H1 (cell line): ENCODE measurements at regions not wholly inside any gene's neighbourhood (a gene's known extent, or its start where the extent isn't known, plus 50 kb on each side); places are given as distances from the start of the nearest gene placed in this dataset.

Source experiments
- ATF2 ChIP-seq: IDR thresholded peaks from 2 replicates; pipeline ENCODE4 v1.6.1; 2012; ENCODE audit warnings: low read length, inconsistent platforms
- CREB1 ChIP-seq: IDR thresholded peaks from 2 replicates; pipeline ENCODE4 v1.6.1; 2012; ENCODE audit warnings: inconsistent platforms
- E2F6 ChIP-seq: IDR thresholded peaks from 2 replicates; pipeline ENCODE4 v1.6.1; 2012; ENCODE audit warnings: inconsistent platforms
- GABPA ChIP-seq: IDR thresholded peaks from 2 replicates; pipeline ENCODE4 v1.6.1; 2011; ENCODE audit warnings: mild to moderate bottlenecking, low read length, moderate library complexity, borderline replicate concordance; ENCODE audit not compliant: insufficient read depth
- JUN ChIP-seq: IDR thresholded peaks from 2 replicates; pipeline ENCODE4 v1.6.1; 2011; ENCODE audit warnings: low read depth, mild to moderate bottlenecking, improper control_type of control experiment, low read length
- SIRT6 ChIP-seq: IDR thresholded peaks from one replicate; pipeline ENCODE4 v1.7.1; 2012; ENCODE audit warnings: low read length, inconsistent platforms
- TAF1 ChIP-seq: IDR thresholded peaks from 2 replicates; pipeline ENCODE4 v1.6.1; 2011; ENCODE audit warnings: mild to moderate bottlenecking, low read depth, low read length
- YY1 ChIP-seq: IDR thresholded peaks from 2 replicates; pipeline ENCODE4 v1.6.1; 2011; ENCODE audit warnings: low read depth, mild to moderate bottlenecking, low read length
- TF ChIP-seq, protein P1 (sequence below): fragments of 300-600 bp; sonication (generic); IDR thresholded peaks from 2 replicates; pipeline ENCODE4 v1.7.1; 2012; ENCODE audit warnings: low read length, moderate library complexity, mild to moderate bottlenecking, inconsistent platforms; ENCODE audit not compliant: insufficient replicate concordance

DNA sequence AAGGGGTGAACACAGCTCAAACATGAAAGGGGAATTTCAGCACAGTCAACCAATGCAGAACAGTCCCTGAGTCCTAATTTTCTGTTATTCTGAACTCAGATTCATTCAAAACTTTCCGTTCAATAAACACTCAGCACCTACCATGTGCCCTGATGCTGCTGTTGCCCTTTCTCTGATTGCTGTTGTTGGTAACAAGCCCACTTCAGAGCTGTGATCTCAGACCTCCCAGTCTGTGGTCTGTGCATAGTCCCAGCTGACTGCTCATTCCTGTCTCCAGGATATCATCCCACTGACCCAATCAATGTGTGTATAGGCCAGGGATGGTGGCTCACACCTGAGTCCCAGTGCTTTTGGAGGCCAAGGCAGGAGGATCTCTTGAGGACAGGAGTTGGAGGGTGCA, 82.7 kb upstream of the SLC35G4 start (continued):
- TF ChIP-seq, protein P1, sequence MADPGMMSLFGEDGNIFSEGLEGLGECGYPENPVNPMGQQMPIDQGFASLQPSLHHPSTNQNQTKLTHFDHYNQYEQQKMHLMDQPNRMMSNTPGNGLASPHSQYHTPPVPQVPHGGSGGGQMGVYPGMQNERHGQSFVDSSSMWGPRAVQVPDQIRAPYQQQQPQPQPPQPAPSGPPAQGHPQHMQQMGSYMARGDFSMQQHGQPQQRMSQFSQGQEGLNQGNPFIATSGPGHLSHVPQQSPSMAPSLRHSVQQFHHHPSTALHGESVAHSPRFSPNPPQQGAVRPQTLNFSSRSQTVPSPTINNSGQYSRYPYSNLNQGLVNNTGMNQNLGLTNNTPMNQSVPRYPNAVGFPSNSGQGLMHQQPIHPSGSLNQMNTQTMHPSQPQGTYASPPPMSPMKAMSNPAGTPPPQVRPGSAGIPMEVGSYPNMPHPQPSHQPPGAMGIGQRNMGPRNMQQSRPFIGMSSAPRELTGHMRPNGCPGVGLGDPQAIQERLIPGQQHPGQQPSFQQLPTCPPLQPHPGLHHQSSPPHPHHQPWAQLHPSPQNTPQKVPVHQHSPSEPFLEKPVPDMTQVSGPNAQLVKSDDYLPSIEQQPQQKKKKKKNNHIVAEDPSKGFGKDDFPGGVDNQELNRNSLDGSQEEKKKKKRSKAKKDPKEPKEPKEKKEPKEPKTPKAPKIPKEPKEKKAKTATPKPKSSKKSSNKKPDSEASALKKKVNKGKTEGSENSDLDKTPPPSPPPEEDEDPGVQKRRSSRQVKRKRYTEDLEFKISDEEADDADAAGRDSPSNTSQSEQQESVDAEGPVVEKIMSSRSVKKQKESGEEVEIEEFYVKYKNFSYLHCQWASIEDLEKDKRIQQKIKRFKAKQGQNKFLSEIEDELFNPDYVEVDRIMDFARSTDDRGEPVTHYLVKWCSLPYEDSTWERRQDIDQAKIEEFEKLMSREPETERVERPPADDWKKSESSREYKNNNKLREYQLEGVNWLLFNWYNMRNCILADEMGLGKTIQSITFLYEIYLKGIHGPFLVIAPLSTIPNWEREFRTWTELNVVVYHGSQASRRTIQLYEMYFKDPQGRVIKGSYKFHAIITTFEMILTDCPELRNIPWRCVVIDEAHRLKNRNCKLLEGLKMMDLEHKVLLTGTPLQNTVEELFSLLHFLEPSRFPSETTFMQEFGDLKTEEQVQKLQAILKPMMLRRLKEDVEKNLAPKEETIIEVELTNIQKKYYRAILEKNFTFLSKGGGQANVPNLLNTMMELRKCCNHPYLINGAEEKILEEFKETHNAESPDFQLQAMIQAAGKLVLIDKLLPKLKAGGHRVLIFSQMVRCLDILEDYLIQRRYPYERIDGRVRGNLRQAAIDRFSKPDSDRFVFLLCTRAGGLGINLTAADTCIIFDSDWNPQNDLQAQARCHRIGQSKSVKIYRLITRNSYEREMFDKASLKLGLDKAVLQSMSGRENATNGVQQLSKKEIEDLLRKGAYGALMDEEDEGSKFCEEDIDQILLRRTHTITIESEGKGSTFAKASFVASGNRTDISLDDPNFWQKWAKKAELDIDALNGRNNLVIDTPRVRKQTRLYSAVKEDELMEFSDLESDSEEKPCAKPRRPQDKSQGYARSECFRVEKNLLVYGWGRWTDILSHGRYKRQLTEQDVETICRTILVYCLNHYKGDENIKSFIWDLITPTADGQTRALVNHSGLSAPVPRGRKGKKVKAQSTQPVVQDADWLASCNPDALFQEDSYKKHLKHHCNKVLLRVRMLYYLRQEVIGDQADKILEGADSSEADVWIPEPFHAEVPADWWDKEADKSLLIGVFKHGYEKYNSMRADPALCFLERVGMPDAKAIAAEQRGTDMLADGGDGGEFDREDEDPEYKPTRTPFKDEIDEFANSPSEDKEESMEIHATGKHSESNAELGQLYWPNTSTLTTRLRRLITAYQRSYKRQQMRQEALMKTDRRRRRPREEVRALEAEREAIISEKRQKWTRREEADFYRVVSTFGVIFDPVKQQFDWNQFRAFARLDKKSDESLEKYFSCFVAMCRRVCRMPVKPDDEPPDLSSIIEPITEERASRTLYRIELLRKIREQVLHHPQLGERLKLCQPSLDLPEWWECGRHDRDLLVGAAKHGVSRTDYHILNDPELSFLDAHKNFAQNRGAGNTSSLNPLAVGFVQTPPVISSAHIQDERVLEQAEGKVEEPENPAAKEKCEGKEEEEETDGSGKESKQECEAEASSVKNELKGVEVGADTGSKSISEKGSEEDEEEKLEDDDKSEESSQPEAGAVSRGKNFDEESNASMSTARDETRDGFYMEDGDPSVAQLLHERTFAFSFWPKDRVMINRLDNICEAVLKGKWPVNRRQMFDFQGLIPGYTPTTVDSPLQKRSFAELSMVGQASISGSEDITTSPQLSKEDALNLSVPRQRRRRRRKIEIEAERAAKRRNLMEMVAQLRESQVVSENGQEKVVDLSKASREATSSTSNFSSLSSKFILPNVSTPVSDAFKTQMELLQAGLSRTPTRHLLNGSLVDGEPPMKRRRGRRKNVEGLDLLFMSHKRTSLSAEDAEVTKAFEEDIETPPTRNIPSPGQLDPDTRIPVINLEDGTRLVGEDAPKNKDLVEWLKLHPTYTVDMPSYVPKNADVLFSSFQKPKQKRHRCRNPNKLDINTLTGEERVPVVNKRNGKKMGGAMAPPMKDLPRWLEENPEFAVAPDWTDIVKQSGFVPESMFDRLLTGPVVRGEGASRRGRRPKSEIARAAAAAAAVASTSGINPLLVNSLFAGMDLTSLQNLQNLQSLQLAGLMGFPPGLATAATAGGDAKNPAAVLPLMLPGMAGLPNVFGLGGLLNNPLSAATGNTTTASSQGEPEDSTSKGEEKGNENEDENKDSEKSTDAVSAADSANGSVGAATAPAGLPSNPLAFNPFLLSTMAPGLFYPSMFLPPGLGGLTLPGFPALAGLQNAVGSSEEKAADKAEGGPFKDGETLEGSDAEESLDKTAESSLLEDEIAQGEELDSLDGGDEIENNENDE: no peak
- TF ChIP-seq CREB1: no peak
- no peak for TF ChIP-seq YY1
- TF ChIP-seq E2F6: no peak
- TF ChIP-seq ATF2: no peak
- no peak for TF ChIP-seq JUN
- no peak for TF ChIP-seq SIRT6
- TF ChIP-seq GABPA: no peak
- TF ChIP-seq TAF1: no peak
